ENCODE measurements at regions not wholly inside any gene's neighbourhood (a gene's known extent, or its start where the extent isn't known, plus 50 kb on each side); places are given as distances from the start of the nearest gene placed in this dataset.
"Not testable (repeated sequence)": the region's sequence is repeated elsewhere in the genome, so short reads cannot be mapped to it uniquely, and the experiment has no call there.

DNA sequence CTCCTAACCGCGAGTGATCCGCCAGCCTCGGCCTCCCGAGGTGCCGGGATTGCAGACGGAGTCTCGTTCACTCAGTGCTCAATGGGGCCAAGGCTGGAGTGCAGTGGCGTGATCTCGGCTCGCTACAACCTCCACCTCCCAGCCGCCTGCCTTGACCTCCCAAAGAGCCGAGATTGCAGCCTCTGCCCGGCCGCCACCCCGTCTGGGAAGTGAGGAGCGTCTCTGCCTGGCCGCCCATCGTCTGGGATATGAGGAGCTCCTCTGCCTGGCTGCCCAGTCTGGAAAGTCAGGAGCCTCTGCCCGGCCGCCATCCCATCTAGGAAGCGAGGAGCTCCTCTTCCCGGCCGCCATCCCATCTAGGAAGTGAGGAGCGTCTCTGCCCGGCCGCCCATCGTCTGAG, 58.8 kb upstream of the ANKRD30BL start:
- in situ Hi-C loops (cut with HindIII; ENCODE audit: low pct_unique_long_range_greater_than_20kb, low sequenced_read_pairs) = not testable (repeated sequence)

DNA sequence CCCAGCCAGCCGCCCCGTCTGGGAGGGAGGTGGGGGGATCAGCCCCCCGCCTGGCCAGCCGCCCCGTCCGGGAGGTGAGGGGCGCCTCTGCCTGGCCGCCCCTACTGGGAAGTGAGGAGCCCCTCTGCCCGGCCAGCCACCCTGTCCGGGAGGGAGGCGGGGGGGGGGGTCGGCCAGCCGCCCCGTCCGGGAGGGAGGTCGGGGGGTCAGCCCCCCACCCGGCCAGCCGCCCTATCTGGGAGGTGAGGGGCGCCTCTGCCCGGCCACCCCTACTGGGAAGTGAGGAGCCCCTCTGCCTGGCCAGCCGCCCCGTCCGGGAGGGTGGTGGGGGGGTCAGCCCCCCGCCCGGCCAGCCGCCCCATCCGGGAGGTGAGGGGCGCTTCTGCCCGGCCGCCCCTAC, 60.1 kb upstream of the ANKRD30BL start:
- DNase-seq (ENCODE audit: low read depth); in situ Hi-C loops (cut with HindIII; ENCODE audit: low pct_unique_long_range_greater_than_20kb, low sequenced_read_pairs): not testable (repeated sequence)

More for the DNA sequence above, 58.8 kb upstream of the ANKRD30BL start:
- not testable (repeated sequence) for DNase-seq (ENCODE audit: low read depth)

DNA sequence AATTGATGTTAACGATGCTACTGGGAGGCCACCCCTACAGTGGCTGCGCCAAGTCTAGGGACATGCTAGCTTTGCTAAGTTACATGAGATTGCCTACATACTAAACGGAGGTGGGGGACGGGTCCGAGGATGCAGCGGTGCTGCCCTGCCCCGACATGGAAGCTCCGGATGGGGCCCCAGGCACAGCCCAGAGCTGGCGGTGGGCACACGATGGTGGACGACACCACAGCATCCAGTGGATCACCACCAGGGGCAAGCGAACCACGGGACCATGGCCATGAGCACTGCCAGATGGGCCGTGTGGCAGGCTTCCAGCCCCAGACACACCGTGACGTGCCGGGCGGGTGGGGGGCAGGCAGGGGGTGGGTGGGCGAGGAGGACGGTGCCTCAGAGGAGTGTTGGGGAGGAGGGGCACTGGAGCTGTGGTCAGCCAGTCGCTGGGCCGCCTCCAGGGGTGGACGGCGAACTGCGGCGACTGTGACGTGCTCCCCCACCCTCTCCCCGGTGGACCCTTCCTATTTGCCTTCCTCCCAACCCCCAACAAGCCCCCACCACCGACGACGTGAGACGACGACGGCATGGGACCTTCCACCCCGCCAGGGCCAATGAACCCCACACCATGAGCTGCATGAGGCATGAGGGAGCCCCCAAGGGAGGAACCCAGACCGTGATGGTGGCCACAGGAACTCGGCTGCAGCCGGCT, 90.6 kb upstream of the ANKRD30BL start:
- no peak for DNase-seq (ENCODE audit: low read depth)
- in situ Hi-C loops (cut with HindIII; ENCODE audit: low pct_unique_long_range_greater_than_20kb, low sequenced_read_pairs) = no loop called here

DNA sequence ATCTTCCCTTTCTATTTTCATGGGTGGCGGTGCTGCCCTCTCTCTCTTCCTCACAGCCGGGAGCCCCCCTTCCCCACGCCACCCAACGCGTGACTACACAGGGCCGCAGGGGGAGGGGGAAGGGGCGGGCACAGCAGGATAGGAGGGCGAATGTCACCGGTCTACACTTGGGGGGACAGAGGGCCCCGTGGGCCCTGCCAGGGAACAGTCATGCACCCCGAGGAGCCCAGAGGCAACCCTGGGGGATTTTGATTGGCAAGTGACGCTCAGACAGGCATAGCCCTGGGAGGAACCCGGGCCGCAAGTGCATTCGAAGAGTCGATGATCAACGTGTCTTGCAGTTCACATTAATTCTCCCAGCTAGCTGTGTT, 91.1 kb upstream of the ANKRD30BL start:
- in situ Hi-C loops (cut with HindIII; ENCODE audit: low pct_unique_long_range_greater_than_20kb, low sequenced_read_pairs) = no loop called here
- DNase-seq (ENCODE audit: low read depth) = no peak

DNA sequence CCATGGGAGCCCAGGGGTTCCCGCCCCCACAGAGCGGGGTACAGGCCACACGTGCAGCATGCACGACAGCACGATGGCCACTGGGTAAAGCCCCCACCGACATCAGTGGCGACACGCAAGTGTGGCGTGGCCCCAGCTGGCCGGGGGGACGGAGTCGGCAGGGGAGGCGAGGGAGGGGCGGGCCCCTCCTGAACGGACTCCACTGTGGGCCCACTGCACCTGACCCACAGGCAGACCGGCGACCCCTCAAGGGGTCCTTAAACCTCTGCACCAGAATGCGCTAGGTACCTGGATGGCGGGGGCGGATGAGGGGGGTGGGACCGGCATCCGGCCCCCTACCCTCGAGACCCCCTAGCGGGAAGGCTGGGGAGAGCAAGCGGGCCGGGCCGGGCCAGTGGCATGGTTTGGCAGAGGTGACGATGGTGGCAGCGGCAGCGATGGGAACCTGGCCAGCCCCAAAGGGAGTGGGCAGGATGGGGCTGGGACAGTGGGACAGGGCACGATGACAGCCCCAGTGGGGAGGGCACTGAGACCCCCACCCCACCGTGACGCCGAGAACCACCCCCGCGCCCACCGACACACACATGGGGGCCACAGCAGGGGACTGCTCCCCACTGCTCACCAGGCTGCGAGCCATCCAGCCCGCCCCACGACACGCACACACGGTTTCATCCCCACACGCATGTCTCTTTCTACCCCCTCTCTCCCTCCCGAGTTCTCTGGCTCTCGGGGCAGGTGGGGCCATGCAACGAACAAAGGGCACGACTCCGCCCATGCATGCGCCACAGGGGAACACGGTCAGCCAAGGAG, 91.9 kb upstream of the ANKRD30BL start:
- no peak for DNase-seq (ENCODE audit: low read depth)
- in situ Hi-C loops (cut with HindIII; ENCODE audit: low pct_unique_long_range_greater_than_20kb, low sequenced_read_pairs) = no loop called here

- in situ Hi-C loops (cut with HindIII; ENCODE audit: low pct_unique_long_range_greater_than_20kb, low sequenced_read_pairs); DNase-seq (ENCODE audit: low read depth): not testable (repeated sequence)
Observed at GRCh38 chr2:132254306-132254919, 92.7 kb upstream of the ANKRD30BL start.

- DNase-seq (ENCODE audit: low read depth) = no peak
- in situ Hi-C loops (cut with HindIII; ENCODE audit: low pct_unique_long_range_greater_than_20kb, low sequenced_read_pairs) = no loop called here
Observed at GRCh38 chr2:132255714-132256113, 94.0 kb upstream of the ANKRD30BL start.

GRCh38 chr2:132256251-132256902, 94.6 kb upstream of the ANKRD30BL start:
- DNase-seq (ENCODE audit: low read depth) = no peak
- in situ Hi-C loops (cut with HindIII; ENCODE audit: low pct_unique_long_range_greater_than_20kb, low sequenced_read_pairs) = no loop called here

GRCh38 chr2:132256903-132257300, 95.2 kb upstream of the ANKRD30BL start:
- DNase-seq (ENCODE audit: low read depth); in situ Hi-C loops (cut with HindIII; ENCODE audit: low pct_unique_long_range_greater_than_20kb, low sequenced_read_pairs): not testable (repeated sequence)

- in situ Hi-C loops (cut with HindIII; ENCODE audit: low pct_unique_long_range_greater_than_20kb, low sequenced_read_pairs); DNase-seq (ENCODE audit: low read depth): not testable (repeated sequence)
Observed at GRCh38 chr2:132257301-132258171, 95.8 kb upstream of the ANKRD30BL start.

DNA sequence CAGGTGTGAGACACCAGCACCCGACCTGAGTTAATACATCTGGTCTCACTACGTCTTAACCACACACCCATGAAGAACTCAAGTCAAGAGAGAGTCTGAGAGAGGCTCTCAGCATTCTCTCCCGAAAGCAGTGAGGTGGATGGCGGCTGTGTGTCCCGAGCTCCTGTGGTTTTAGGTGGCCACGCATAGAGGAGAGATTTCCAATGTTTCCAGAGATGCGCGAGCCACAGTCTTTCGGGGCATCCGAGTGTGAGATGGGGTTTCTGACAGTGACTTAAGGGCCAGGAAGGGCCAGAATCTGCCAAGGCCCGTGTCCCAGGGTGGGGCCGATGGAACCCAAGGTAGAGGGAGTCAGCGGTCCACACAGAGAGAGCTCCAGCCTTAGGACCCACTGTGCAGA, 97.5 kb upstream of the ANKRD30BL start:
- in situ Hi-C loops (cut with HindIII; ENCODE audit: low pct_unique_long_range_greater_than_20kb, low sequenced_read_pairs); DNase-seq (ENCODE audit: low read depth): not testable (repeated sequence)

- in situ Hi-C loops (cut with HindIII; ENCODE audit: low pct_unique_long_range_greater_than_20kb, low sequenced_read_pairs); DNase-seq (ENCODE audit: low read depth): not testable (repeated sequence)
Observed at GRCh38 chr2:132265595-132265994, 103.8 kb upstream of the ANKRD30BL start.

- in situ Hi-C loops (cut with HindIII; ENCODE audit: low pct_unique_long_range_greater_than_20kb, low sequenced_read_pairs) = no loop called here
Observed at GRCh38 chr2:132267105-132267497, 105.3 kb upstream of the ANKRD30BL start.

DNA sequence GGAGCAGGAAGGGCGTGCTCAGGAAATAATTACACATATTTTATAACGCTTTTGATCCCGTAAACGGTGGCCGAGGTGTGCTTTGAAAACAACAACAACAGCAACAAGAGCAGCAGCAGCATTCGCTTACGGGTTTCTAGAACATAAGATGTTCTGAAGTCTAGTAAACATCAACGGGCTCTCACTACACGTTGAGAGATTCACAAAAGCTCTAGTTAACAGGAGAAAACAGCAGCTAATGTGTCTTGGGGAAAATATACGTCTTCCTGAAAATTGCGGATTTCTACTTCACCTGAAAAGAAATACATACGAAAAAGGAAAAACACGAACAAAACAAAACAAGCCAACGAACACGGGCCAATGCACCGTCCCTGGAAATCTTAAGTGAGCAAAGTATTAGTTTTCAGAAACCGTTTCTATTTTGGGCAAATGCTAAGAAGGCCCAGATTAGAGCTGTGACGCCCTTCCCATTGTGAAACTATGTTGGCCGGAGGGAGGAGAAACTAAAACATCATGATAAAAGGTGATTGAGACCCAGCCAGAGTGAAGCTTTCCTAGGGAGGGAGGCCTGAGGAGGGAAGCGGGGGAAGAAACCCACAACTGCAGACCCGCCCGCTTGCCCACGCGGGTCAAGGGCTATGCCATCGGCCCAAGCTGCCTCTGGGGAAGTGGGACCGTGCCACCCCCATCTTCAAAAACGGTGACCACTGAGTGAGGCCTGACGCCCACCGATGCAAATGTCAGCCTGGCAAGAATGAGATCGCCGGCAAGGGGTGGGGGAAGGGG, 105.9 kb upstream of the ANKRD30BL start:
- in situ Hi-C loops (cut with HindIII; ENCODE audit: low pct_unique_long_range_greater_than_20kb, low sequenced_read_pairs); DNase-seq (ENCODE audit: low read depth): not testable (repeated sequence)

More at GRCh38 chr2:132267105-132267497, 105.3 kb upstream of the ANKRD30BL start:
- no peak for DNase-seq (ENCODE audit: low read depth)

DNA sequence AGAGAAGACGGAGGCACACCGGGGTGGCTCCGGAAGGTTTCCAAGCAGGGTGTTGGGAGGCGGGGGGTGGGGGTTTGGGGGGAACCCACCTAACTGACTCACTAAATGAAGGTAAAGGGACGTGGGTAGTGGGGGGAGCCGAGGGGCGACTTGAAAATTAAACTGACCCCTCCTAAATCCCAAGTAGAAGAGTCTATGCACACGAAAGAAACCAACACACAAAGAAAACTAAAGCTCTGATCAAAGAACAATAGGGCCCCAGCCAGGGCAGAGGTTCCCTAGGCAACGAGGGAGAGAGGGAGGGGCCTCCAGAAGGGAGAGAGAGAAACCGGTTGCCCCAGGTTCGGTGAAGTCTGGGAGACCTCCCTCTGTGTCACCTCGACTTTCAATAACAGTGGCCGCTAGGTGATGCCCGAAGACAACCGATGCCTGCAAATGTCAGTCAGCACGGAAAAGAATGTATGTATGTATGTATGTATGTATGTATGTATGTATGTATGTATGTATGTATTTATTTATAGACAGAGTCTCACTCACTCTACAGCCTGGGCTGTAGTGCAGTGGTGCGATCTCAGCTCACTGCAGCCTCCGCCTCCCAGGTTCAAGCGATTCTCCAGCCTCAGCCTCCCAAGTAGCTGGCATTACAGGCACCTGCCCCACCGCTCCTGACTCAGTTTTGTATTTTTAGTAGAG, 106.7 kb upstream of the ANKRD30BL start:
- peak; percentile 10 for DNase-seq (ENCODE audit: low read depth)
- in situ Hi-C loops (cut with HindIII; ENCODE audit: low pct_unique_long_range_greater_than_20kb, low sequenced_read_pairs) = not testable (repeated sequence)

GRCh38 chr2:132268977-132269523, 107.3 kb upstream of the ANKRD30BL start:
- in situ Hi-C loops (cut with HindIII; ENCODE audit: low pct_unique_long_range_greater_than_20kb, low sequenced_read_pairs) = no loop called here
- no peak for DNase-seq (ENCODE audit: low read depth)

All from Caki2 (cell line).